ENCODE measurements at regions not wholly inside any gene's neighbourhood (a gene's known extent, or its start where the extent isn't known, plus 50 kb on each side); places are given as distances from the start of the nearest gene placed in this dataset.

GRCh38 chr10:8696746-8697145, 642.3 kb downstream of the GATA3 start:
- H3K9me3 ChIP-seq (ENCODE audit: insufficient read depth, low read depth, low read length), result no peaks in the 10 kb centered on the region
- H4K20me1 ChIP-seq (ENCODE audit: insufficient read depth, low read length), result no peaks in the 10 kb centered on the region
- H3K27ac ChIP-seq (ENCODE audit: low read depth, low read length), result no peak overlapping the region
- H3K79me2 ChIP-seq (ENCODE audit: insufficient read depth, low read length), result no peaks in the 10 kb centered on the region
- no peak overlapping the region for H3K9ac ChIP-seq (ENCODE audit: low read length)
- no peaks in the 10 kb centered on the region for H3K36me3 ChIP-seq (ENCODE audit: insufficient read depth, low read length)
- no peaks in the 10 kb centered on the region for H3K4me1 ChIP-seq (ENCODE audit: insufficient read depth, low read length)
- no peak overlapping the region for H3K4me2 ChIP-seq (ENCODE audit: low read length)
- Mint-ChIP-seq H3K27me3 (ENCODE audit: low read depth, unreplicated experiment) (no peaks in the 10 kb centered on the region), H3K27ac (ENCODE audit: unreplicated experiment) (no peak overlapping the region), H3K9me3 (ENCODE audit: unreplicated experiment) (peaks cover 2% of the 10 kb centered on the region), H3K4me3 (ENCODE audit: unreplicated experiment) (no peak overlapping the region), H3K4me1 (ENCODE audit: low read depth, unreplicated experiment) (no peaks in the 10 kb centered on the region), H3K36me3 (ENCODE audit: low read depth, unreplicated experiment) (no peaks in the 10 kb centered on the region)
- H3K27me3 ChIP-seq (ENCODE audit: insufficient read depth, low read length), result no peaks in the 10 kb centered on the region
- no peak for FAIRE-seq
- TF ChIP-seq CTCF (IDR thresholded peaks at IDR 0.05; ENCODE audit: insufficient read depth, low read depth, low read length), result no peak
- no peak for TF ChIP-seq EZH2 (IDR thresholded peaks at IDR 0.05; ENCODE audit: insufficient read depth, low read length)
- no peak overlapping the region for H2AFZ ChIP-seq (ENCODE audit: low read depth, low read length)
- DNase-seq (ENCODE audit: low read depth), result no peak
- no peak overlapping the region for H3K4me3 ChIP-seq (ENCODE audit: insufficient read depth, low read depth, low read length)

GRCh38 chr10:8700689-8701088, 646.2 kb downstream of the GATA3 start:
- Mint-ChIP-seq H3K4me1 (ENCODE audit: low read depth, unreplicated experiment) (no peaks in the 10 kb centered on the region), H3K27ac (ENCODE audit: unreplicated experiment) (no peak overlapping the region)

More at GRCh38 chr10:8700689-8701088, 646.2 kb downstream of the GATA3 start:
- no peak overlapping the region for H3K9ac ChIP-seq (ENCODE audit: low read length)
- H3K27me3 ChIP-seq (ENCODE audit: insufficient read depth, low read length), result no peaks in the 10 kb centered on the region
- no peak overlapping the region for H3K4me2 ChIP-seq (ENCODE audit: low read length)
- DNase-seq (ENCODE audit: low read depth), result no peak
- H3K4me1 ChIP-seq (ENCODE audit: insufficient read depth, low read length), result no peaks in the 10 kb centered on the region
- no peaks in the 10 kb centered on the region for H3K36me3 ChIP-seq (ENCODE audit: insufficient read depth, low read length)
- FAIRE-seq, result no peak
- H3K4me3 ChIP-seq (ENCODE audit: insufficient read depth, low read depth, low read length), result no peak overlapping the region
- no peaks in the 10 kb centered on the region for H3K9me3 ChIP-seq (ENCODE audit: insufficient read depth, low read depth, low read length)
- no peak overlapping the region for H3K27ac ChIP-seq (ENCODE audit: low read depth, low read length)
- Mint-ChIP-seq H3K9me3 (ENCODE audit: unreplicated experiment) (peaks cover 2% of the 10 kb centered on the region), H3K4me3 (ENCODE audit: unreplicated experiment) (no peak overlapping the region), H3K36me3 (ENCODE audit: low read depth, unreplicated experiment) (no peaks in the 10 kb centered on the region), H3K27me3 (ENCODE audit: low read depth, unreplicated experiment) (no peaks in the 10 kb centered on the region)
- TF ChIP-seq CTCF (IDR thresholded peaks at IDR 0.05; ENCODE audit: insufficient read depth, low read depth, low read length) (no peak), EZH2 (IDR thresholded peaks at IDR 0.05; ENCODE audit: insufficient read depth, low read length) (no peak)
- H2AFZ ChIP-seq (ENCODE audit: low read depth, low read length), result no peak overlapping the region
- no peaks in the 10 kb centered on the region for H3K79me2 ChIP-seq (ENCODE audit: insufficient read depth, low read length)
- H4K20me1 ChIP-seq (ENCODE audit: insufficient read depth, low read length), result no peaks in the 10 kb centered on the region
